Gastrocnemius medialis (tissue), 4 donors: ENCODE measurements at regions not wholly inside any gene's neighbourhood (a gene's known extent, or its start where the extent isn't known, plus 50 kb on each side); places are given as distances from the start of the nearest gene placed in this dataset.

Experiments used
- POLR2A ChIP-seq, 2 donors: fragments of 450-650 bp; IDR thresholded peaks; one replicate each; pipeline ENCODE4 v1.6.1; 2017; ENCODE audit warnings: antibody characterized with exemption in 2 of 2, mild to moderate bottlenecking in 2 of 2, moderate library complexity in 2 of 2
- TF ChIP-seq, protein P1 (sequence below), 5 experiments: fragments of 450-650 bp in 3 of 5; fragments of 200-600 bp in 2 of 5; sonication (generic) in 2 of 5; IDR thresholded peaks in 4 of 5; conservative IDR thresholded peaks in 1 of 5; 1 replicate in 4 of 5; 2 replicates in 1 of 5; pipeline ENCODE4 v1.5.1; 2016 to 2019; ENCODE audit warnings: antibody characterized with exemption in 5 of 5, mild to moderate bottlenecking in 3 of 5, moderate library complexity in 3 of 5

GRCh38 chr9:28735738-28736342, 1162.6 kb upstream of the C9orf72 start:
- TF ChIP-seq, protein P1, sequence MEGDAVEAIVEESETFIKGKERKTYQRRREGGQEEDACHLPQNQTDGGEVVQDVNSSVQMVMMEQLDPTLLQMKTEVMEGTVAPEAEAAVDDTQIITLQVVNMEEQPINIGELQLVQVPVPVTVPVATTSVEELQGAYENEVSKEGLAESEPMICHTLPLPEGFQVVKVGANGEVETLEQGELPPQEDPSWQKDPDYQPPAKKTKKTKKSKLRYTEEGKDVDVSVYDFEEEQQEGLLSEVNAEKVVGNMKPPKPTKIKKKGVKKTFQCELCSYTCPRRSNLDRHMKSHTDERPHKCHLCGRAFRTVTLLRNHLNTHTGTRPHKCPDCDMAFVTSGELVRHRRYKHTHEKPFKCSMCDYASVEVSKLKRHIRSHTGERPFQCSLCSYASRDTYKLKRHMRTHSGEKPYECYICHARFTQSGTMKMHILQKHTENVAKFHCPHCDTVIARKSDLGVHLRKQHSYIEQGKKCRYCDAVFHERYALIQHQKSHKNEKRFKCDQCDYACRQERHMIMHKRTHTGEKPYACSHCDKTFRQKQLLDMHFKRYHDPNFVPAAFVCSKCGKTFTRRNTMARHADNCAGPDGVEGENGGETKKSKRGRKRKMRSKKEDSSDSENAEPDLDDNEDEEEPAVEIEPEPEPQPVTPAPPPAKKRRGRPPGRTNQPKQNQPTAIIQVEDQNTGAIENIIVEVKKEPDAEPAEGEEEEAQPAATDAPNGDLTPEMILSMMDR (IDR thresholded peaks at IDR 0.05 in 4 of 5, conservative IDR thresholded peaks at IDR 0.05 in 1 of 5): no peak
- no peak for TF ChIP-seq POLR2A (IDR thresholded peaks at IDR 0.05)
